ENCODE measurements at regions not wholly inside any gene's neighbourhood (a gene's known extent, or its start where the extent isn't known, plus 50 kb on each side); places are given as distances from the start of the nearest gene placed in this dataset.

GRCh38 chr18:56451188-56451587 lies 187.2 kb downstream of the TXNL1 start:
- TF ChIP-seq FOXP2 (optimal IDR thresholded peaks at IDR 0.05; ENCODE audit: borderline replicate concordance, extremely low read depth, extremely low read length, insufficient read depth) (no peak), REST (IDR thresholded peaks at IDR 0.05; ENCODE audit: insufficient read depth in 1 of 2, low read depth in 2 of 2, low read length in 2 of 2) (no peak), SIN3A (IDR thresholded peaks at IDR 0.05; ENCODE audit: borderline replicate concordance, insufficient read depth, low read length) (no peak), POLR2AphosphoS5 (IDR thresholded peaks at IDR 0.05; ENCODE audit: low read depth, low read length) (no peak), TAF1 (IDR thresholded peaks at IDR 0.05; ENCODE audit: borderline replicate concordance, insufficient read depth, low read length) (no peak)

- TF ChIP-seq POLR2AphosphoS5 (IDR thresholded peaks at IDR 0.05; ENCODE audit: low read depth, low read length) (no peak), TAF1 (IDR thresholded peaks at IDR 0.05; ENCODE audit: borderline replicate concordance, insufficient read depth, low read length) (no peak), REST (IDR thresholded peaks at IDR 0.05; ENCODE audit: insufficient read depth in 1 of 2, low read depth in 2 of 2, low read length in 2 of 2) (no peak), FOXP2 (optimal IDR thresholded peaks at IDR 0.05; ENCODE audit: borderline replicate concordance, extremely low read depth, extremely low read length, insufficient read depth) (no peak), SIN3A (IDR thresholded peaks at IDR 0.05; ENCODE audit: borderline replicate concordance, insufficient read depth, low read length) (no peak)
Observed at GRCh38 chr18:56448751-56449150, 189.6 kb downstream of the TXNL1 start.

GRCh38 chr18:56445422-56445821 lies 193.0 kb downstream of the TXNL1 start:
- no peak for TF ChIP-seq REST (IDR thresholded peaks at IDR 0.05; ENCODE audit: insufficient read depth in 1 of 2, low read depth in 2 of 2, low read length in 2 of 2)
- TF ChIP-seq TAF1 (IDR thresholded peaks at IDR 0.05; ENCODE audit: borderline replicate concordance, insufficient read depth, low read length), result no peak
- TF ChIP-seq SIN3A (IDR thresholded peaks at IDR 0.05; ENCODE audit: borderline replicate concordance, insufficient read depth, low read length), result no peak
- TF ChIP-seq POLR2AphosphoS5 (IDR thresholded peaks at IDR 0.05; ENCODE audit: low read depth, low read length), result no peak
- TF ChIP-seq FOXP2 (optimal IDR thresholded peaks at IDR 0.05; ENCODE audit: borderline replicate concordance, extremely low read depth, extremely low read length, insufficient read depth), result no peak

GRCh38 chr18:56444201-56444600 lies 194.2 kb downstream of the TXNL1 start:
- TF ChIP-seq REST (IDR thresholded peaks at IDR 0.05; ENCODE audit: insufficient read depth in 1 of 2, low read depth in 2 of 2, low read length in 2 of 2) (no peak), POLR2AphosphoS5 (IDR thresholded peaks at IDR 0.05; ENCODE audit: low read depth, low read length) (no peak), FOXP2 (optimal IDR thresholded peaks at IDR 0.05; ENCODE audit: borderline replicate concordance, extremely low read depth, extremely low read length, insufficient read depth) (no peak), SIN3A (IDR thresholded peaks at IDR 0.05; ENCODE audit: borderline replicate concordance, insufficient read depth, low read length) (no peak), TAF1 (IDR thresholded peaks at IDR 0.05; ENCODE audit: borderline replicate concordance, insufficient read depth, low read length) (no peak)

Measured in PFSK-1 (cell line).